A549 (cell line): ENCODE measurements at regions not wholly inside any gene's neighbourhood (a gene's known extent, or its start where the extent isn't known, plus 50 kb on each side); places are given as distances from the start of the nearest gene placed in this dataset.

Experiments
- ATAC-seq, 2 experiments: fragments of 200-7000 bp in 1 of 2; fragments of >200 bp in 1 of 2; cut with Nextera tagmentation in 1 of 2; cut with Tn5 transposase in 1 of 2; 3 replicates each; pipeline versions ENCODE4 v1.8.0 to v1.9.1; 2018 to 2020; ENCODE audit warnings: mild to moderate bottlenecking in 1 of 2, moderate library complexity in 1 of 2
- CTCF ChIA-PET: fragments of 300-600 bp; sonication (Branson Sonifier 250); formaldehyde crosslinking; extraction: SDS; loops from one replicate; lab custom pipeline; 2021; ENCODE audit warnings: antibody characterized with exemption, inconsistent platforms; lab: Yijun Ruan, JAX
- POLR2A ChIA-PET: fragments of 350-600 bp; formaldehyde crosslinking; extraction: SDS; loops from one replicate; lab custom pipeline; 2021; ENCODE audit warnings: antibody characterized with exemption, inconsistent platforms; lab: Yijun Ruan, JAX
- DNase-seq, 2 experiments: peaks; one replicate each; pipeline versions ENCODE4 v3.0.0 to v3.0.0-alpha.2; 2011 to 2016; ENCODE audit warnings: low read depth in 1 of 2, low spot score in 1 of 2
- FAIRE-seq: peaks from 2 replicates; lab custom pipeline; 2011; peaks lifted over from hg19 to GRCh38; lab: Jason Lieb, UNC
- H3K27ac ChIP-seq, 2 experiments: fragments of >200 bp; sonication (Bioruptor Twin); formaldehyde crosslinking; 3 replicates each; pipeline ENCODE4 v1.5.1; 2016 to 2017
- H3K4me1 ChIP-seq: fragments of >200 bp; sonication (Bioruptor Twin); formaldehyde crosslinking; 3 replicates; pipeline ENCODE4 v1.6.1; 2016
- H3K4me2 ChIP-seq: fragments of >200 bp; sonication (Bioruptor Twin); formaldehyde crosslinking; 3 replicates; pipeline ENCODE4 v1.6.1; 2016
- H3K4me3 ChIP-seq: fragments of >200 bp; sonication (Bioruptor Twin); formaldehyde crosslinking; 3 replicates; pipeline ENCODE4 v1.5.1; 2016
- H3K9me3 ChIP-seq: fragments of >200 bp; sonication (Bioruptor Twin); formaldehyde crosslinking; 3 replicates; pipeline ENCODE4 v1.6.1; 2016
- CBX2 ChIP-seq: fragments of 200-600 bp; sonication (generic); IDR thresholded peaks from 2 replicates; pipeline ENCODE4 v1.6.1; 2016; ENCODE audit warnings: low read depth, mild to moderate bottlenecking, borderline replicate concordance
- CHD2 ChIP-seq: fragments of 150-350 bp; IDR thresholded peaks from 2 replicates; pipeline ENCODE4 v1.6.1; 2014; ENCODE audit warnings: low read length; ENCODE audit not compliant: partially characterized antibody
- EHMT2 ChIP-seq: fragments of 200-600 bp; sonication (generic); IDR thresholded peaks from 2 replicates; pipeline ENCODE4 v1.6.1; 2016; ENCODE audit warnings: antibody characterized with exemption, low read depth, mild to moderate bottlenecking, moderate library complexity
- HDAC2 ChIP-seq: fragments of 200-600 bp; sonication (generic); IDR thresholded peaks from 2 replicates; pipeline ENCODE4 v1.6.1; 2016
- HOXA7 ChIP-seq: fragments of 250-450 bp; sonication (Bioruptor Pico); IDR thresholded peaks from 2 replicates; pipeline ENCODE4 v1.5.0; 2020; ENCODE audit warnings: mild to moderate bottlenecking, moderate library complexity
- HOXB13 ChIP-seq: fragments of 250-450 bp; sonication (Bioruptor Pico); IDR thresholded peaks from 2 replicates; pipeline ENCODE4 v1.5.0; 2020; ENCODE audit warnings: low read depth, mild to moderate bottlenecking, moderate library complexity
- JUN ChIP-seq, 2 experiments: fragments of >200 bp; sonication (Bioruptor Twin); formaldehyde crosslinking; IDR thresholded peaks; 2 replicates in 1 of 2; 3 replicates in 1 of 2; pipeline ENCODE4 v1.6.1; 2016 to 2017
- KDM5A ChIP-seq: fragments of 200-600 bp; sonication (generic); IDR thresholded peaks from 2 replicates; pipeline ENCODE4 v1.6.1; 2016; ENCODE audit warnings: antibody characterized with exemption, mild to moderate bottlenecking
- MYC ChIP-seq: IDR thresholded peaks from 2 replicates; pipeline ENCODE4 v1.6.1; 2012; ENCODE audit warnings: mild to moderate bottlenecking, inconsistent platforms, low read length, improper control_type of control experiment, borderline replicate concordance
- NPAS2 ChIP-seq: fragments of 250-450 bp; sonication (Bioruptor Pico); IDR thresholded peaks from 2 replicates; pipeline ENCODE4 v1.8.0; 2022; ENCODE audit warnings: mild to moderate bottlenecking, moderate library complexity, borderline replicate concordance
- PHF8 ChIP-seq: fragments of 200-600 bp; sonication (generic); IDR thresholded peaks from 2 replicates; pipeline ENCODE4 v1.6.1; 2016; ENCODE audit warnings: low read depth, mild to moderate bottlenecking, antibody characterized with exemption, moderate library complexity, borderline replicate concordance
- POLR2A ChIP-seq: IDR thresholded peaks from 2 replicates; pipeline ENCODE4 v1.6.1; 2012; ENCODE audit warnings: mild to moderate bottlenecking, low read length
- RAD21 ChIP-seq, 2 experiments: fragments of >200 bp in 1 of 2; sonication (Bioruptor Twin) in 1 of 2; formaldehyde crosslinking in 1 of 2; IDR thresholded peaks in 1 of 2; conservative IDR thresholded peaks in 1 of 2; 2 replicates in 1 of 2; 3 replicates in 1 of 2; pipeline ENCODE4 v1.6.1; 2012 to 2018; ENCODE audit warnings: inconsistent platforms in 1 of 2
- RCOR1 ChIP-seq: fragments of 150-350 bp; IDR thresholded peaks from 2 replicates; pipeline ENCODE4 v1.6.1; 2014; ENCODE audit warnings: antibody characterized with exemption, low read length, low read depth
- SMC3 ChIP-seq: fragments of >200 bp; sonication (Bioruptor Twin); formaldehyde crosslinking; IDR thresholded peaks from 3 replicates; pipeline ENCODE4 v1.6.1; 2018; ENCODE audit warnings: inconsistent platforms
- SREBF2 ChIP-seq: fragments of 450-650 bp; IDR thresholded peaks from 2 replicates; pipeline ENCODE4 v1.6.1; 2014; ENCODE audit warnings: mild to moderate bottlenecking, moderate library complexity
- ZNF302 ChIP-seq: fragments of 250-450 bp; sonication (Bioruptor Pico); IDR thresholded peaks from 2 replicates; pipeline ENCODE4 v1.9.0; 2021; ENCODE audit warnings: inconsistent platforms, mild to moderate bottlenecking, moderate library complexity
- WGBS: methylation state at CpG from one replicate; pipeline ENCODE4 v1.1.6; 2017; ENCODE audit errors: missing lambda C conversion rate; 5-methylcytosine and 5-hydroxymethylcytosine counted together
- TF ChIP-seq, protein P1 (sequence below): IDR thresholded peaks from 2 replicates; pipeline ENCODE4 v1.6.1; 2012
- TF ChIP-seq, protein P2 (sequence below): fragments of >200 bp; sonication (Bioruptor Twin); formaldehyde crosslinking; IDR thresholded peaks from 3 replicates; pipeline ENCODE4 v1.5.1; 2016
- TF ChIP-seq, protein P3 (sequence below): IDR thresholded peaks from 2 replicates; pipeline ENCODE4 v1.6.1; 2012; ENCODE audit warnings: low read depth, borderline replicate concordance
- TF ChIP-seq, protein P4 (sequence below): fragments of >200 bp; sonication (Bioruptor Twin); formaldehyde crosslinking; IDR thresholded peaks from 2 replicates; pipeline ENCODE4 v1.6.1; 2016
- TF ChIP-seq, protein P5 (sequence below): fragments of >200 bp; sonication (Bioruptor Twin); formaldehyde crosslinking; IDR thresholded peaks from 3 replicates; pipeline ENCODE4 v1.6.1; 2016

DNA sequence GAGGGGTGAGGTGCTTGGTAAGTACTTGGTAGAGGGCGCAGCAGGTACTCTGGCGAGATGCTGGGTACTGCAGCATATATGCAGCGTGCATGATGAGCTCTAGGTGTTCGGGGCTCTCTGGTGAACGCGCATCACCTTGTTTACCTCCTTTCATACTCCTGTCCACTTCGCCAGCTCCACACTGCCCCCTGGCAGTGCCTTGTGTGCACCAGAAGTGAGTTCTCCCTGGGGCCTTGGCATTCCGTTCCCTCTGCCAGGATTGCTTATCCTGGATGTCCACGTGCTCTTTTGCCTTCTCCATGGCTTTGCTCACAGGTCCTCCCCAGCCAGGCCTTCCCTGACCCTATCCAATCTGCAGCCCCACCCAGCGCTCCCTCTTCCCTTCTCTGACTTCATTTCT is 154.2 kb downstream of the MRM1 start:
- Histone ChIP-seq H3K4me3 (no peak overlapping the region), H3K4me2 (no peak overlapping the region), H3K9me3 (no peaks in the 10 kb centered on the region), H3K27ac (no peak overlapping the region), H3K4me1 (no peaks in the 10 kb centered on the region)
- DNase-seq, result peak; percentile 70 to 74
- POLR2A ChIA-PET, result no interaction called here
- peak; percentile 75 to 90 for ATAC-seq
- peak; percentile 47 to 69; a peak in 4 of 5 replicates for TF ChIP-seq RAD21 (conservative IDR thresholded peaks at IDR 0.05 in 1 of 2, IDR thresholded peaks at IDR 0.05 in 1 of 2)
- no peak for TF ChIP-seq KDM5A
- TF ChIP-seq, protein P1, sequence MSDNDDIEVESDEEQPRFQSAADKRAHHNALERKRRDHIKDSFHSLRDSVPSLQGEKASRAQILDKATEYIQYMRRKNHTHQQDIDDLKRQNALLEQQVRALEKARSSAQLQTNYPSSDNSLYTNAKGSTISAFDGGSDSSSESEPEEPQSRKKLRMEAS, result no peak
- no peak for TF ChIP-seq POLR2A
- no peak for TF ChIP-seq MYC
- TF ChIP-seq JUN (IDR thresholded peaks at IDR 0.05), result no peak
- no peak for TF ChIP-seq CHD2
- no peak for TF ChIP-seq HDAC2
- TF ChIP-seq PHF8, result no peak
- TF ChIP-seq, protein P2, sequence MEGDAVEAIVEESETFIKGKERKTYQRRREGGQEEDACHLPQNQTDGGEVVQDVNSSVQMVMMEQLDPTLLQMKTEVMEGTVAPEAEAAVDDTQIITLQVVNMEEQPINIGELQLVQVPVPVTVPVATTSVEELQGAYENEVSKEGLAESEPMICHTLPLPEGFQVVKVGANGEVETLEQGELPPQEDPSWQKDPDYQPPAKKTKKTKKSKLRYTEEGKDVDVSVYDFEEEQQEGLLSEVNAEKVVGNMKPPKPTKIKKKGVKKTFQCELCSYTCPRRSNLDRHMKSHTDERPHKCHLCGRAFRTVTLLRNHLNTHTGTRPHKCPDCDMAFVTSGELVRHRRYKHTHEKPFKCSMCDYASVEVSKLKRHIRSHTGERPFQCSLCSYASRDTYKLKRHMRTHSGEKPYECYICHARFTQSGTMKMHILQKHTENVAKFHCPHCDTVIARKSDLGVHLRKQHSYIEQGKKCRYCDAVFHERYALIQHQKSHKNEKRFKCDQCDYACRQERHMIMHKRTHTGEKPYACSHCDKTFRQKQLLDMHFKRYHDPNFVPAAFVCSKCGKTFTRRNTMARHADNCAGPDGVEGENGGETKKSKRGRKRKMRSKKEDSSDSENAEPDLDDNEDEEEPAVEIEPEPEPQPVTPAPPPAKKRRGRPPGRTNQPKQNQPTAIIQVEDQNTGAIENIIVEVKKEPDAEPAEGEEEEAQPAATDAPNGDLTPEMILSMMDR, result peak; percentile 56
- TF ChIP-seq SMC3, result peak; percentile 56
- no peak for TF ChIP-seq RCOR1
- TF ChIP-seq, protein P3, sequence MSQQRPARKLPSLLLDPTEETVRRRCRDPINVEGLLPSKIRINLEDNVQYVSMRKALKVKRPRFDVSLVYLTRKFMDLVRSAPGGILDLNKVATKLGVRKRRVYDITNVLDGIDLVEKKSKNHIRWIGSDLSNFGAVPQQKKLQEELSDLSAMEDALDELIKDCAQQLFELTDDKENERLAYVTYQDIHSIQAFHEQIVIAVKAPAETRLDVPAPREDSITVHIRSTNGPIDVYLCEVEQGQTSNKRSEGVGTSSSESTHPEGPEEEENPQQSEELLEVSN, result no peak
- TF ChIP-seq, protein P4, sequence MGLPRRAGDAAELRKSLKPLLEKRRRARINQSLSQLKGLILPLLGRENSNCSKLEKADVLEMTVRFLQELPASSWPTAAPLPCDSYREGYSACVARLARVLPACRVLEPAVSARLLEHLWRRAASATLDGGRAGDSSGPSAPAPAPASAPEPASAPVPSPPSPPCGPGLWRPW, result no peak
- TF ChIP-seq HOXB13 (CRISPR knock-in tag), result no peak
- no peak for TF ChIP-seq EHMT2
- TF ChIP-seq HOXA7 (CRISPR knock-in tag), result no peak
- TF ChIP-seq ZNF302 (CRISPR knock-in tag), result no peak
- CTCF ChIA-PET, result interaction anchor here (0.6 to 2.2 kb wide), 24 partner anchors 10 to 313 kb away, joined by 3 to 14 read pairs (median 4); no protein-coding TSS in a partner anchor
- FAIRE-seq, result no peak
- WGBS, result 34% methylated on average over 10 of the region's 10 CpGs

DNA sequence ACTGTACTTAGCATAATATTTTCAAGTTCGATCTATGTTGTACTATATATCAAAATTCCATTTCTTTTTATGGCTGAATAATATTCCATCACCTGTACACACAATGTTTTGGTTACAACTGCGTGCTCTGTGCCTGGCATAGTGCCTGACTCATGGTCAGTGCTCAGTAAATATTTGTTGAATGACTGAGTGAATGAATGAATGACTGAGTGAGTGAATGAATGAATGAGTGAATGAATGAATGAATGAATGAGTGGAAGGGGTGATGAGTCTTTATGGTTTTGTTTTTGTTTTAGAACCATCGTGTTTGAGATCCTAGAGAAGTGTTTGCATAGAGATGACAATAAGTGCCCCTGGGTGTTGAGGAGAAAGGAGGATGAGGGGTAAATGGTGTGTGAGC is 155.3 kb downstream of the MRM1 start:
- FAIRE-seq (no peak), ATAC-seq (no peak)
- ChIA-PET CTCF (interaction anchor here (0.8 to 2.2 kb wide), 5 partner anchors 11 to 291 kb away, joined by 3 to 9 read pairs (median 5); no protein-coding TSS in a partner anchor), POLR2A (no interaction called here)
- TF ChIP-seq, protein P5, sequence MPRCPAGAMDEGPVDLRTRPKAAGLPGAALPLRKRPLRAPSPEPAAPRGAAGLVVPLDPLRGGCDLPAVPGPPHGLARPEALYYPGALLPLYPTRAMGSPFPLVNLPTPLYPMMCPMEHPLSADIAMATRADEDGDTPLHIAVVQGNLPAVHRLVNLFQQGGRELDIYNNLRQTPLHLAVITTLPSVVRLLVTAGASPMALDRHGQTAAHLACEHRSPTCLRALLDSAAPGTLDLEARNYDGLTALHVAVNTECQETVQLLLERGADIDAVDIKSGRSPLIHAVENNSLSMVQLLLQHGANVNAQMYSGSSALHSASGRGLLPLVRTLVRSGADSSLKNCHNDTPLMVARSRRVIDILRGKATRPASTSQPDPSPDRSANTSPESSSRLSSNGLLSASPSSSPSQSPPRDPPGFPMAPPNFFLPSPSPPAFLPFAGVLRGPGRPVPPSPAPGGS, result no peak
- TF ChIP-seq CBX2 (no peak), CHD2 (no peak), NPAS2 (no peak), SREBF2 (no peak)
- TF ChIP-seq, all 56 proteins: peak for 0
- no peak for DNase-seq
- Histone ChIP-seq H3K4me3 (no peak overlapping the region), H3K4me2 (no peak overlapping the region), H3K9me3 (no peaks in the 10 kb centered on the region), H3K4me1 (no peaks in the 10 kb centered on the region), H3K27ac (no peak overlapping the region)
- WGBS, result 40% methylated on average over 3 of the region's 3 CpGs
